HG02840 (cell line): ENCODE measurements at regions not wholly inside any gene's neighbourhood (a gene's known extent, or its start where the extent isn't known, plus 50 kb on each side); places are given as distances from the start of the nearest gene placed in this dataset.
"Not testable (repeated sequence)": the region's sequence is repeated elsewhere in the genome, so short reads cannot be mapped to it uniquely, and the experiment has no call there.

Source experiments
- ATAC-seq: cut with Tn5 transposase; IDR thresholded peaks from one replicate; pipeline ENCODE4 v1.9.1; 2021; ENCODE audit warnings: mild to moderate bottlenecking, moderate library complexity, moderate number of reproducible peaks; ENCODE audit not compliant: unreplicated experiment, low FRiP score

DNA sequence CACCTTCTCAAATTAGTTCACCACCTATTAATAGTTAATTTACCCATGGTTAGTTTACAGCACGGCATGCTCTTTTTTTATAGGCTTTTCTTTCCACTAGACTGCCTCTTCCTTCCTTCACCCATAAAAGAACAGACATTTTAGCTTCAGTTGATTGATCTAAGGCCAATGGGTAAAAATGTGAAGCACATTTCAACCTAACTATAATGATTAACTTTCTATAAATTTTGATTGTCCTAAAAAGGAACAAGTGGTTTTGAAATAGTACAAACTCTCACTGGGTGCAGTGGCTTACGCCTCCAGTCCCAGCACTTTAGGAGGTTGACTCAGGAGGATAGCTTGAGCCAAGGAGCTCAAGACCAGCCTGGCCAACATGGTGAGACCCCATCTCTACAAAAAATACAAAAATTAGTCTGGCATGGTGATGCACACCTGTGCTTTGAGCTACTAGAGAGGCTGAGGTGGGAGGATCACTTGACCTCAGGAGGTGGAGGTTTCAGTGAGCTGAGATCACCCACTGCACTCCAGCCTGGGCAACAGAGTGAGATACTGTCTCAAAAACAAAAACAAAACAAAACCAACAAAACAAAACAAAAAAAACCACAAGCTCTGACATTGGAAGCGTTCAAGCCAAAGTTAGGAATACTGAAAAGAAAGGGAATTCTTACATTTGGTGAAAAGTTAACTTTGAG is 89.9 kb upstream of the FAT1 start:
- no peak for ATAC-seq

DNA sequence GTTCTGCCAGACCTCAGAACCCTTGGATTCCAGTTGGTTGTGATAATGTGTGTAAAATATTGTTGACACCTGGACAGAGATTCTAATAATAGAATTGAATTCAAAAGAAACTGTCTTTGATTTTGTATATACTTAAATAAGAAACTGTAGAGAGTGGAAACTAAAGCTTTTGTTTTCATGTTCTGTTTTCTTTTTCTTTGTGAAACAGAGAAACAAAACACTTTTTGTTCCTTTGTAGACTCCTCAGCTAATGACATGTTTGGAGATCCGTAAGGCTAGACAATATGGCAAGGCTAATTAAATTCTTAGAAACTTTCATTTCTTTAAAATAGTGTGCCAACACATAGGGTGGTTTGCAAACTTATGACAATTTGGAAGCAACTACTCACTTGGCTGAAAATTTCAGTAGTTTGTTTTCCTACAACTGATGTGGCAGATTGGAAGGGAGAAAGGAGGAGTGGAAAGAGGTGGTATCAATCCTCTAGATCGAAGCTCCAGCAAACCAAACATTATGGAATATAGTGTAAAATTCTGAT is 90.9 kb upstream of the FAT1 start:
- ATAC-seq: no peak

DNA sequence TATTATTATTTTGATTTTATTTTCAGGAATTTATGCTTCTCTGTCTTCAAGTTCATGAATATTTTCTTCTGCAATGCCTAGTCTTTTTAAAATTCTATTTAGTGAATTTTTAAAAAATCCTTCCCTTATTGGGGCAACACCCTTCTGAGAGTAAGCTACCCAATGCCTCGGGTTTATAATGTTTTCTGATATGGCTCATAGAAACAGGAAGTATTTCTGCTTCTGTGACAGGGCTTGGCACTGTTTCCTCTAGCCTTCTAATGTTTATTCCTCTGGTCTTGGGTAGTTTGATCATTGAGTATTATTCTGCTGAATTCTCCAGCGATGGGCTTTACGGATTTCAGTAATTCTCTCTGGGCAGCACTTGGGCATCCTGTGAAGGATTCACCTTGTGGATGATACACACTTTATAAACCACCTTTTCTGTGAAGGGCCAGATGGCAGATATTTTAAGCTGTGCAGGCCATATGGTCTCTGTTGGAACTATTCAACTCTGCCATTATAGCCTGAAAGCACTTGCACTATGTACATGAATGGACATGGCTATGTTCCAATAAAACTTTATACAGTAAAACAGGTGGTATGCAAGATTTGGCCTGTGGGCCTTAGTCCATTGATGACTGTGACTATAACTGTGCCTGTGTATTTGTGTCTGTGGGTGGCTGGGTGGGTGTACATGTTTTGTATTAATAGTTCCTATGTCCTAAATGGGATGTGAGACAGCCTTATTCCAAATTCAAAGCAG is 95.9 kb upstream of the FAT1 start:
- no peak for ATAC-seq

DNA sequence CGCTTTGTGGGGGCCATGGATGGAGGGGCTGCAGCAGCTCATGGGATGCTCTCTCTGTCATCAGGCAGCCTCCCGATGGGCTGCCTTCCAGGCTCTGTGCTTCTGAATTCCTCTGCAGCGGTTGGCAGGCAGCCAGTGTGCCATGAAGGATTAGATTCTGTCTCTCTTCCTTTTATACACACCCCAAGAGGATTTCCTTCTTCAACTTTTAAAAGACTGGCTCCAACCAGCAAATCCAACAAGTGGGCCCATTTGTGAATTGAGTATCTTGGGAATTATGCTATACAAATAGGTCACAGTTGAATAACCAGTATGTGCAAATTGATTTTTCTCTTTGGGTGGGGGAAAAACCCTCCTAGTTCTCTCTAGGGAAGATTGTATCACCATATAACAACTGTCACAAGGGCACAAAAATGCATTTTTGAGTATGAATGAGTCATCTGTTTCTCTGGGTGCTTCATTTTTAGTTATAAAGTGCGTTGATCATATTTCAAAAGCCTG is 96.8 kb upstream of the FAT1 start:
- ATAC-seq: no peak

DNA sequence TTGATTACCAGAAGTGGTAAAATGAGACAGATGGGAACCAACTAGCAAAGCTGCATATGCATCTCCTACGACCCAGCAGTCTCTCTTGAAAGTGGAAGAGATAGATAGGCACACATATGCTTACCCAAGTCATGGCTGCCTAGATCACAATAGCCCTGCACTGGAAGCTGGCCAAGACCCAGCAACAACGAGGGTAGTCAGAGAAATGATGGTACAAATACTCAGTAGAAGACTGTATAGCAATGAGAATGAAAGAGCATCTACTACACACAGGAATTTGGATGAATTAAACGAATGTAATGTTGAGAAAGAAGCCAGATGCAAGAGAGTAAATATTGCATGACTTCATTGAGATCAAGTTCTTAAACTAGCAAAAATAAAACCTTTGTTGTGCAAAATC is 100.3 kb upstream of the FAT1 start:
- no peak for ATAC-seq

DNA sequence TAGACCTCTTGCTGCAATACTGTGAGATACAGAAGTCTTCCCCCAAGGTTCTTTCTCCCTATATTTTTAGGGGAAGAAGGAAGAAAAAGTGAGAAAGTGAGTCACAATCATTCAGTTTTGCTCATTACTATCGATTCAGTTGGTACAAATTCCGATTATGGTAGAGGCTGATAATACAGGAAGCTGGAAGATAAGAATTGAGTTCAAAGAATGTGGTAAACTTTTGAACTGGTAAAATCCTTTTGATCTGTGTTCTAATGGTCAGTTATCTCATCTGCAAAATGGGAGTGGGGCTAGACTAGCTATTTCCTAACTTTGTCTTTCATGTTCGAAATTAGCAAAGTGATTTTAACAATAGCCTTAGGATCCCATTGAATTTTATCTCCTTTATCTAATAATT is 101.4 kb upstream of the FAT1 start:
- ATAC-seq: no peak

DNA sequence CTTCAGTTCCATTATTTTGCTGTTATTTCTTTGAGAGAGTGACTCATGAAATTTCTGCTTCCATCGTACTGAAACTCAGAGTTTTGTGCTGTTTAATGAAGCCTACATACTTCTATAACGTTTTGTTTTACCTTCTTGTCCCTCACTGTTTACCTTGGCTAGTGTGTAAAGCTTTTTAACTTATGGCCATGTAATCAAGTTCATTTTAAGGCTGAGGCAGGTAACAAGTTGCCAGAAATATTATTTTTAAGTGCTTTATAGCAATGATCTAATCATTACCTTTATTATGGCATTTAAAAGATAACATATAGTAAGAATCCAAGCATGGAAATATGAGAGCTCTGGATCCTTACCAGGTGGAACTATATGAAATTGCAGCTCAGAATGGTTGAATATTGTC is 102.3 kb upstream of the FAT1 start:
- ATAC-seq: no peak

DNA sequence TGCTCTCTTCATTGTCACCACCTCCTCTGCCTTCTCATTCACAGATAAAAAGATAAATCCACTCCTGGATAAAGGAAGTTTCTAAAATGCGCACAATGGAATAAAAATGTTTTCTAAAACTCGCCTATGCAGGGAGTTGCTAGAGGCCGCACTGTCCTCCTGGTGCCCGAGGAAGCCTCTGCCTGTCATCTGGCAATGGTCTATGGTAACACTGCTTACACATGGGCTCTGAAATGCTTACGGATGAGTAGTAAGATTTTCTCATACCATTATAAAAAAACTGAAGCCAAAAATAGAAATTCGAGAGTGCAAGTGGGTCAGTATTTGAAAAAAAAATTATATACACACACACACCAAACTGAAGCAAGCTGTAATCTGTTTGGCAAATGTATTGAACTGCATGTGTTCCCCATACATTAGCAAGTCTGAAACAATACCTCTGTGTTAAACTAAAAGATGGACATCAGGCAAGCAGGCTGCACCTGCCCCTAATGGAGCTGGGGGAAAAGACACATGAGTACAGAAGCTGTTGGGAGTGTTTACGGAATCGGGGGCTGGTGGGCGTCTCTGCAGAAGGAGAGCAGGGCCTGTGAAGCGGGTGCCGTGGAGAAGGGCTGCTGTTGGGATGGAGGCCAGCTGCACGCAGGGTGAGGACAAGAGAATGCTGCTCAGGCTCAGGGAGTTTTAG is 103.3 kb upstream of the FAT1 start:
- no peak for ATAC-seq

DNA sequence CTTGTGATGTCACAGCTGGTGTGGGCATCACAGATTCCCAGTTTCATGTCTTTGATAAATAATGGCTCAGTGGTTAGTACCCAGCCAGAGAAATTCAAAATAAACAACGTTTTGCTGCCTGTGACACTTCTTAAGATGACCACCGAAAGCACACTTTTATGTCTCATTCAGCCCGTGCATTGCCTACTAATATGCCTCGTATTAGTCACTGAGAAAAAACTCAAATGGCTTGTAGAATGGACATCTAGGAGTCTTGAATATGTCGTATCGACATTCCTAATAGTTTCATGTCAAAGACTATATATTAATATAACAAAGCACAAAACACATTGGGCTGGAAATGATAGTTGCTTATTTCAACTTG is 103.9 kb upstream of the FAT1 start:
- no peak for ATAC-seq

DNA sequence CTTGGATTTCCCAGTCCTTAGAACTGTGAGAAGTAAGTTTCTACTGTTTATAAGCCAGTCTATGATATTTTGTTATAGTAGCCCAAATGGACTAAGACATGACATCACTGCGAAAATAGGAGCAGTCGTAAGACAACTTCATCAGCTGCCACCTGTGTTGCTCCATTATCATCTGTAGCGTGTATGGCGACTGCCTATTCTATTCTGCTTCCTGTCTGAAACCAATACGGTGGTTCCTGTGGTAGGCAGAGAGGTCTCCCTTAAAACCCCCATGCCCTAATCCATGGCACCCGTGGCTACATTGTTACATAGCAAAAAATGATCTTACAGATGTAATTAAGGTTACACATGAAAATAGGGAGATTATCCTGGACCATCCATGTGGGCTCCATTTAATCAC is 105.4 kb upstream of the FAT1 start:
- no peak for ATAC-seq

DNA sequence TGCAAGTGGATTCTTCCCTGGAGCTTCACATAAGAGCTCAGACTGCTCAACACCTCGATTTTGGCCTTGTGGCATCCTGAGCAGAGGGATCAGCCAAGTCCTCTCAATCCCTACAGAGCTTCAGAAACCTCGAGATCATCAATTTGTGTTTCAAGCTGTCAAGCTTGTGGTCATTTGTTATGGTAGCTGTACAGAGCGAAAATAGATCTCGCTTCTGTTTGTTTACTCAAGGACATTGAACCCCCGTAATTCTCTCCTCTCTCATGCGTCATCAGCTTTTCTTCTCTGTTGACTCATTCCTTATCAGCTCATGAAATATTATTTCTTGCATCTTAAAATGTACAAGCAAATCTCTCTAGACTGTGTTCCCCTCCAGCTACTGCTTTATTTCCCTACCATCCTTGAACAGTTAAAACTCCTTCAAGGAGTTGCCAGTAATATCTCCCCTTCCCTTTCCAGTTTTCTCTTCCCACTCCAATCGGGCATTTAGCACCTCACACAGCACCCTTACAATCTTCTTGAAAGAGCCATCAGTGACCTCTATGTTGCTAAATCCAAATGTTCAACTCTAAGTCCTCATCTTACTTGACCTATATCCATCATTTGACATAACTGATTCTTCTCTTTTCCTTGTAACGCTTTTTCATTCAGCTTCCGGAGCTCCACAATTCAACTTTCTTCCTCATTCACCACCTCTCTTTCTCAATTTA is 106.2 kb upstream of the FAT1 start:
- ATAC-seq: no peak

DNA sequence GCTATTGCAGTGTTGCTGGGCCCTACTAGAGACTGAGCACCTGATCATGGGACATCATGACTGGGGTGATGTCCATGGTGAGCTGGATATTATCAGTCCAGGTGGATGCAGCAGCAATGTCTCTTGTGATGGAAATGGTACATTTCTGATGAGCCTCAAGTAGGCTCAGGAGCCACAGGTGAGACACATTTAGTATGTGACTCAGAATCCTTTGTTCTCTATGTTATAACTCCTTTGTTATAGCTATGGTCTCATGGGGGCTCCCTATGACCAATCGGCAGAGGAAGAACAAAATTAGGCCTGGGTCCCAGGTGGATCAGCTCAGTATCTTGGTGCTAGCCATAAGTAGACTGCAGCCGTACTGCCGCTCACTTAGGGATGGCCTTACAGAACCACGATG is 107.9 kb upstream of the FAT1 start:
- ATAC-seq: no peak

DNA sequence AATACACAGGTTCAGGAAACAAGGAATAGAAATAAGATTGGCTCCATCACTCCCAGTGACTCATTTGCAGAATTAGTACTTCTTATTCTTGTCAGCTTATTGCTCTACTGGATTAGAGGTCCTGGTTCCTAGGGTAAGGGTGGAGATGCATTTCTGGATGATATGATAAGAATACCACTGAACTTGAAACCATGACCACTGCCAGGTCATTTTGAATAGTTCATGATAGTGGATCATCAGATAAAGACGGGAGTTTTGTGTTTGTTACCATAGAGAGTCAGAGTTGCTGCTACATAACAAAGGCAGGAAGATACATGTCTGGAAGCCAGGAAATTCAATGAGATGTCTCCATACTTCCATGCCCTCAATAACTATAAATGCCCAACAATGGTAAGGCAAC is 109.2 kb upstream of the FAT1 start:
- no peak for ATAC-seq

DNA sequence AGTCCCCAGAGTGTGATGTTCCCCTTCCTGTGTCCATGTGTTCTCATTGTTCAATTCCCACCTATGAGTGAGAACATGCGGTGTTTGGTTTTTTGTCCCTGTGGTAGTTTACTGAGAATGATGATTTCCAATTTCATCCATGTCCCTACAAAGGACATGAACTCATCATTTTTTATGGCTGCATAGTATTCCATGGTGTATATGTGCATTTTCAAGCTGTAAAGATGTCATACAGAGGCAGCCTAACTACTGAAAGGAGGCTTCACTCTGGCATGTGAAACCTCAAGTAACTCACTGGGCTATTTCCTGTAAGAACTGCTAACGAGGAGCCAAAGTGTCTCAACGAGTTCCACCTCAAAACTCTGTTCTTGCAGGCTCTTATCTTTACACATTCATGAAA is 113.8 kb upstream of the FAT1 start:
- not testable (repeated sequence) for ATAC-seq

DNA sequence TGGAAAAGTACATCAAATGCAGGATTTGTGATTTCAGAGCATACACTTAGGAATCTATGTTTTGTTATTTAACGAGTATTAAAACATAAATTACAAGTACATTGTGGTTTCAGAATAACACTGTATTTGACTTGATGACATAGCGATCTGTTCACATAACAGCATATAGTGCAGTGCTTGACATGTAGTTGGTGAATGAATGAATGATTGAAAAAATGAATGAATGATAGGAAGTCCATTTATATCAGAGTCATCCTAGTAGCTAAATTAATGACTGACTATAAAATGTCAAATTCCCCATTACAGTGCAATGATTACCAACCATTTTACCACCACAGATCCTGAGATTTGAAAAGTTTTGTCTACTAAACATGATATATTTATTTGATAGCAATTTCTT is 114.6 kb upstream of the FAT1 start:
- no peak for ATAC-seq

DNA sequence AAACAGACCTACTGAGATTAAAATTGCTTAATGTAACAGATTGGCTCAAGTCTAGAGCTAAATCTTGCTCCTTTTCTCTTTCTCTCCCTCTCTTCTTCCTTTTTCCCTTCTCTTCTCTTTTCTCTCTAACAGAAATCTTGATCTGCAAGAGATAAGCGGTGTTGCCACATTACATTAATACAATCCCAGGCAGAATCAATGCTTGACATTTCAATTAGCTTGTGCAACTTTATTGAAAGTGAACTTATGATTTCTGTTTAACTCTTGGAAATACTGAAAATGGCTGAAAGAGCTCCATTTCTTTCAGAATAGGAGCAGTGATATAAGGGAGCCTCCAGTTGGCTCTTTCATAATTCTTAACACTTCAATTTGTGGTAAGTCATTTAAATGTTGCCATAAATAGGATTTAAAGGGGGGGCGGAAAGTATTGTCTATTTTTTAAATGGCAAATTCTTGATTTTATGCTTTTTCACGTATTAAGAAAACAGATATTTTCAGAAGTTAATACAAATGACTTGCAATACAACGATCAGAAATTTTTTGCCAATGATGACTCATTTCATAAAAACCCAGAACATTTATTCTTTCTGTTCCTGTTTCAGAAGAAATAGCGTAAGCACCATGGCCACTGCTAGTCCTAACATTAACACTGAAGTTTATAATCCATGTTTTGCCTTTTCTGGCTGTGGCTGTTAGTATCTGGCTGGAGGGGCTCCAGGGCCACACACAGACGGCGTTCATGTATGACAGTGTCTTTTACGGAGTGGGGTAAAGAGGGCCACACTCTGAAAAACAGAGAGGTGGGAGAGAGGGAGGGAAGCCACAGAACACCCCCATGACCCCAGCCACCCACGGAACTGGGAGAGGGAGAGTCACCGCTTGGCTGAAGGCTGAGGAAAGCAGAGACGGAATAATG is 115.7 kb upstream of the FAT1 start:
- peak; percentile 75 for ATAC-seq

DNA sequence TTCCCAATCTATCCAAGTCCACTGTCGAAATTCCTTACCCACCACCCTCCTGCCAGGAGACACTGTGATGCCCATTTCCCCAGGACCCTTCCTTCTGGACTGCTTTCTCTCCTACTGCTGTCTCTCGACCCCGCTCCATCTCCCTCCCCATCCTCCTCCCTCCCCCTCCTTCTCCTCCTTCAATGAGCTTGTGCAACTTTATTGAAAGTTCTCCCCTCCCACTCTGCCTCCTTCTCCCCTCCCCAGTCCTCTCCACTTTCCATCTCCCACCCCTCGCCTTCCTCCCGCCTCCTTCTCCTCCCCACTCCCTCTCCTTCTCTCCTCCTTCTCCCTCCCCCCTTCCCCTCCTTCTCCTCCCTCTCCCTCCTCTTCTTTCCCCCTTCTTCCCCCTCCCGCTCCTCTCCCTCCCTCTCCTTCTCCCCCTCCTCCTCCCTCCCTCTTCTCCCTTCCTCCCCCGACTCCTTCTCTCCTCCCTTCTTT is 116.6 kb upstream of the FAT1 start:
- no peak for ATAC-seq

DNA sequence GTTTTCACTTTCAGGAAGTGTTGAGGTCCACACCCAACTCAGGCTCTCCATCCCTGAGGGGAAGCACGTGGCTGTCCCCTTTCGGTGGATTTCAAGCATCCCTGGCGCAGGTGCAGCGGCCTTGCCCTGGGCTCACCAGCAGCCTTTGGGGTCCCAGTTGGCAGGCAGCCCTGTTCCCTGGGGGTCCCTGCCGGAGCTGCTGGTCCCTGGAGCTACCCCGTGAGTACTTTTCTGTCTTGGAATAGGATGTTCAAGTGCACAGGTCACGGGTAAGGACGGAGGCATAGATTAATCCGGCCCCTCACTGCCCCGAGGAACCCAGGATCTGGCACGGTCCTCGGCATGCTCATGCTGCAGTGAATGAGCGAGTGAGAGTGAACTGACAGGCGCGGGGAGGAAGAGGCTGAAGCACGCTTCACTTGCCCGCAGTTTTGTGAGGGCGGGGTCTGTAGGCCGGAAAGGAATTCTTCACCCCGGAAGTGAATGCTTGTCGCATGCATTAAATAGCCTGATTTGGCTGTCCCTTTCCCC is 117.2 kb upstream of the FAT1 start:
- no peak for ATAC-seq

DNA sequence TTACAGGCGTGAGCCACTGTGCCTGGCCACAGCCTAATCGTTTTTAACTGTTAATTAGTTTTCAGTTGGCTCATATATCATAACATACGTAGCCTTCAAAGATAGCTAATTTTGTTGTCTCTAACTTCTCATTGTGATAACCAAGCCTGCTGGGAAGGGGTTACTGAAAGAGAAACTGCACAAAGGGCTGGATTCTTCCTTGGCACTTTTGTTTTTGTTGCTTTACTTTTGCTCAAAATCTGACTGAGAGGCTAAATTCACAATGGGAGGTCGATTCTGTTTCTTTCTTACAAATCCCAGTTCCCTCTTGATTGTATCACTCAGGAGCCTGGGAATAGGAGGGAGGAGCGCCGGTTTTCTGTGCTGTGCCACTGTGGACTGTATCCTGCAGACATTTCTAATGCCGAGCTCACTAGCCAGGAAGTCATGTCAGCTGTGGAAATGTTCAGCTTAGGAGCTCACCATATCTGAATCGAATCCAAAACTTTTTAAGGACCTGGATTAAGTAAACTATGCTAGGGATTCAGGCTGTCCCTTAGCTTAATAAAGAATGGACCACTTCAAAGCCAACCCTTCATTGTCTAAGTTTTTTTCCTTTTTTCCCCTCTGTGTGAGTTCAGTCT is 120.5 kb upstream of the FAT1 start:
- ATAC-seq: no peak
